GM19455 (cell line): ENCODE measurements at regions not wholly inside any gene's neighbourhood (a gene's known extent, or its start where the extent isn't known, plus 50 kb on each side); places are given as distances from the start of the nearest gene placed in this dataset.

ENCODE experiments used
- ATAC-seq: cut with Tn5 transposase; IDR thresholded peaks from one replicate; pipeline ENCODE4 v1.9.1; 2021; ENCODE audit not compliant: unreplicated experiment

DNA sequence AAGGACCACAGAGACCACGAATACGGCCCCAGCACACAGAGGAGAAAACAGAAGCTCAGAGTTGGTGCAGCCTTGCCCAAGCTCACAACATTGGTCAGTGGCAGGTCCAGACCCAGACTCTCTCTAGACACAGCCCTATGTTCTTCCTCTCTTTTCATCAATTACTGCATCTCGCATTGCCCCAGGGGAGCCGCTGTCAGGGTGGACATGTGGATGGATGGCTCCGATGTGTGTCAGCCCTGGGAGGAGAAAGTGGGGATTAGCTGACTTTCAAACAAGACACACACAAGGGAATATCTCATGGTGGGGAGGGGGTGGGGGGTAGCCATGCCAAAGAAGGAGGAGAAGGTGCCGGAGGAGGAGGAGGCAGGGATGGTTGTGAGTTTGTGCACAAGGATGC is 556.8 kb downstream of the NPHP4 start:
- no peak for ATAC-seq

- ATAC-seq = no peak
Observed at GRCh38 chr1:5432436-5432835, 559.8 kb downstream of the NPHP4 start.

DNA sequence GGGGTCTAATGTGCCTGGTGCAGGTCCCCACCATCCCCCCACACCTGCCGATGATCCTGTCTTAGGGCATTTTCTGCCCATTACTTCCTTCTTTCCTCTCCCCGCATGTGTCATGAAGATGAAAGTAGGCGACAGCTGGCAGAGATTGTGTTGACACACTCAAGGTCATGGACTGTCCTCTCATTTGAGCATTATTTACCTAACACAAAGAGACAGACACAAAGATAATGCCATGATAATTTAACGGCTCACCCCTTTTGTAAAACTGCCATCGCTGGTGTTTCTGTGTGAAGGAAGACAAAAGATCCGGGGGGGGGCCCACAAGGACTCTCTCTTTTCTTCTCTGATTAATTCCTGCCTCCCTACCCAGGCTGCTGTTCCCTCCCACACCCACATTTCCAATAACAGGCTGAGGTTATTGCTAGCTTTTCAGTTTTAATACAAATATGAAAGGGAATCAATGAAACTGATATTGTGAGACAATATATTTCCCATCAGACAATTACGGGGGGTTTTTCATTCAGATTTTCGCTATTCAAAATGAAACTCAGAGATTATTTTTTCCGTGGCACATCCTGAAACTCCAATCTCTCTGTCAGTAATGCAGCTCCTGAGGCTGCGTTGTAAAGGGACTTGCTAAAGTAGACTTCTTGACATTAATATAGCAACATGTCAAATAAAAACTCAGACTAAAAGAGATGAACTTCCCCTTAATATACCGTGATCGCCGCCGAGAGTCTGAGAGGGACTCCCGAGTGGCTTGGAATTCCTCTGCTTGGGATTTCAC is 561.1 kb downstream of the NPHP4 start:
- ATAC-seq = no peak

GRCh38 chr1:5430136-5430535 is 562.1 kb downstream of the NPHP4 start:
- ATAC-seq = no peak

DNA sequence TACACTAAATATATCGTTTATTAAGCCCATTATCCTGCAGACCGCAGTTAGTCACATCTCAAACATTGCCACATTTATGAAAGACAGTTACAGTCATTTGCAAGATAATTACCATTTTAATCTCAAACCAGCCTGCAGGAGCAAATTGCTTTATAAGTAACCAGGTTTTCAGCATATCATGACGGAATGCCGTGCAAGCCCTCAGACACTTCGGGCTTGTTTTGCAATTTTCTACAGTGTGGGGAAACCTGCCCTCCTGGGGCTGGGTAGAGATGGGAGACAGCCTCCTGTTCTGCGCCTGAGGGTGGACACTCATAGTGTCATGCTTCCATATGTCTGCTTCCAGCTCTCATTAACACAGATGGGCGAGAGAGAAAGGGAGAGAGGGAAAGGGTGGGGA is 563.9 kb downstream of the NPHP4 start:
- ATAC-seq = no peak

GRCh38 chr1:5427026-5427613 is 565.1 kb downstream of the NPHP4 start:
- ATAC-seq = no peak

GRCh38 chr1:5424802-5425703 is 567.2 kb downstream of the NPHP4 start:
- ATAC-seq = no peak

DNA sequence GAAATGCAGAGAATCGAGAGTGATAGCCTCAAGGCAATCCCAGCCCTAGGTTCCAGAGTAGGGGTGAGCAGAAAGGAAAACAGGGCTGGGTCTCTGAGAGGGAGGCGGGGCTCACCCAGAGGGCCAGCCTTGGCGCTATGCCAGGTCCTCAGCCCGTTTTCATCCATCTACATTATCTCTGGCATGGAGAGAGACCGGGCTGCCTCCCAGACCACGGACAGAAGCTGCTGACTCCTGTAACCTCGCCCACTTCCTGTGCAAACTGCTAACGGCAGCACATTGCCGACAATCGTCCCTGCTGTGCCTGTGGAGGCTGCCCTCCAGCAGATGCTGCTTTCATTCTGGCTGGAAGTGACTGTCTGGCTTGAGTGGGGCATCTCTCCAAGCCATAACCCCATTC is 569.1 kb downstream of the NPHP4 start:
- no peak for ATAC-seq

DNA sequence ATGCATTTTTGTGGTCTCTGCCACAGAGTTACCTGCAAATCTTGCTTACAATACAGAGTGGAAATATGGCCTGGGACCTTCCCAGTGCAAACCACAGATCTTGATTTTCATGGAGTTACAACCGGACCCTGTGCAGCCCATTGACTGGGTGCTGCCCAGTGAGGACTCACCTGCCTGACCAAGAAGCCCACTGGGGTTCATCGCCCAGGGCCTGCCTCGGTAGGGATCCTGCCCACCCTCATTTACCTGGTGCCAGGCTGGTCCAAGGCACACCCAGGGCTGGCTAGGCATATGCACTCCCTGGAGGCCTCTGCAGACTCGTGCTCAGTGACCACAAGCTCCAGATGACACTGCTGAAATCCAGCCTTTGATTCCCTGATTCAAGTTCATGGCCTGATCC is 572.7 kb downstream of the NPHP4 start:
- no peak for ATAC-seq

DNA sequence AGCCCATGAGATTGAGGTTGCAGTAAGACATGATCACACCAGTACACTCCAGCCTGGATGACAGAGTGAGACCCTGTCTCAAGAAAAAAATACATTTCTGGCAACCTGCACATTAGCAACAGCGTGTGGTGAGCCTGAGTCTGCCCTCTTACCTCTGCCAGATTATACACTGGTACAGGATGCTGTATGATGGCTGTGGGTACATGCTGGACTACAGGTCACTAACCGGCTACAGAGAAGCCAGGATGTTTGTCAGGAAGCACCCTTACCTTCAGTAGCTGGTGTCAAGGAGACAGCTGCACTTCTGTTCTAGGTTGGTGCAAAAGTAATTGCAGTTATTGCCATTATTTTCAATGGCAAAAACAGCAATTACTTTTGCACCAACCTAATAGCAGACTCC is 575.7 kb downstream of the NPHP4 start:
- no peak for ATAC-seq

DNA sequence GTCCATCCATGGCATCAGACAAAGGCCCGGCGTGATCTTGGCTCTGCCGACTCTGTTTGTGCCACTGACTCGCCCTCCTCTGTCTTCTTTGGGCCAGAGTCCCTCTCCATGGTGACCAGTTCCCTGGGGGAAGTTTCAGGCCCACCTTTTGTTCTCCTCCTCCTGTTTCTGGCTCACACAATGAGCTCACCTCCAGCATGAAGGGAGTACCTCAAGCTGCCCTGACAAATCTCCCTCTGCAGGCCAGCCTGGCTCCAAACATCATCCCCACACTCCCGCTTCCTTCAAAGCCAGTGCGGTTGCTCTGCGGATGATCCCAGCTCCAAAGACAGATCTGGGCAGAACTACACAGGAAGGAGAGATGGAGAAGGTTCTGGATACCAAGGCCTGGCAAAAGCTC is 576.6 kb downstream of the NPHP4 start:
- no peak for ATAC-seq

DNA sequence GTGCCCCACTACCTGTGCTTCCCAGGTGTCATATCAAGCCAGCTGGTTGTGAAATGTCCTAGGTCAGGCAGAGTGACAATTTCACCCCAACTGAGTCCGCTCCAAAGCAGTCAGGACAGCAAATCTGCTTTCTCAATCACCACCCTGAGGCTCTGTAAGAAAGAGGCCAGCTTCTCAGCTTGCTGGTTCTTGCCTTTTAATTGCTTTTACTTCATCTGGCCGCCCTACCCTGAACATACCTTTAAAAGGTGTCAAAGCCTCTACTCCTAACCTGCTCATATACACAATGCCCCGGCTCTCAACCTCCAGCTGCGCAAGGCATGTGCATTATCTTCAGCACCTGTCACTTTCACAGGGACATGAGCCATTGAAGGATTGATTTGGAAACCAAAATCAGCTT is 581.6 kb downstream of the NPHP4 start:
- ATAC-seq = no peak

GRCh38 chr1:5408401-5408800 is 583.8 kb downstream of the NPHP4 start:
- no peak for ATAC-seq

DNA sequence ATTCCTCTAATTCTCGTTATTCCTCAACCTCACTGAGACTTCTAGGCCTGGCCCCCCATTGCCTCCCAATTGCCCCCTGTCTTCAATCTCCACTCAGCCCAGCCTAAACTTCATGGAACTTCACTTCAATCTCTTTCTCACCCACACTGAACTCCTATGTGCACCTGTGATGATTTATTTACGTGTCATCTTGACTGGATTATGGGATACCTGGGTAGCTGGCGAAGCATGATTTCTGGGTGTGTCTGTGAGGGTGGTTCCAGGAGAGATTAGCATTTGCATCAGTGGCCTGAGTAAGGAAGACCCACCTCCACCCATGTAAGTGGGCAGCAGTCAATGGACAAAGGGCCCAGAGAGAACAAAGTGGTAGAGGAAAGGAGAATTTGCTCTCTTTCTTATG is 587.0 kb downstream of the NPHP4 start:
- ATAC-seq = no peak

DNA sequence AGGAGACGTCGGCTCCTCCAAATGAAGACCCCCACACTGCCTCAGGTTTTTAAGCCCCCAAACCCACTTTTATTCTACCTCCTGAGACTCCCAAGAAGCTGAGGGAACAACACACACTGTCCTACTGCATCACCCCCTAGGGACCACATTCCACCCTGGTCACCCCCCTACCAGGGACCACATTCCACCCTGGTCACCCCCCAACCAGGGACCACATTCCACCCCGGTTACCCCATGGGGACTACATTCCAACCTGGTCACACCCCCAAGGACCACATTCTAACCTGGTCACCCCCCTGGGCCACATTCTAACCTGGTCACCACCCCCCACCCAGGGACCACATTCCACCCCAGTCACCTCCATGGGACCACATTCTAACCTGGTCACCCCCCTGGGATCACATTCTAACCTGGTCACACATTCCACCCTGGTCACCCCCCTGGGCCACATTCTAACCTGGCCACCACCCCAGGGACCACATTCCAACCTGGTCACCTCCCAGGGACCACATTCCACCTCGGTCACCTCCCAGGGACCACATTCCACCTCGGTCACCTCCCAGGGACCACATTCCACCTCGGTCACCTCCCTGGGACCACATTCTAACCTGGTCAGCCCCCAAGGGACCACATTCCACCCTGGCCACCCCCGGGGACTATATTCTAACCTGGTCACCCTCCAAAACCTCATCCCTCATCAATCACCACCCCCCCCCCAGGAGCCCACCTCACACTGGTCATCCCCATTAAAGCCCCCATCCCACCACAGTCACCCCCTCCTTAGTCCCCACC is 587.6 kb downstream of the NPHP4 start:
- no peak for ATAC-seq

GRCh38 chr1:5403935-5404334 is 588.3 kb downstream of the NPHP4 start:
- no peak for ATAC-seq

GRCh38 chr1:5402618-5403017 is 589.6 kb downstream of the NPHP4 start:
- ATAC-seq = no peak

DNA sequence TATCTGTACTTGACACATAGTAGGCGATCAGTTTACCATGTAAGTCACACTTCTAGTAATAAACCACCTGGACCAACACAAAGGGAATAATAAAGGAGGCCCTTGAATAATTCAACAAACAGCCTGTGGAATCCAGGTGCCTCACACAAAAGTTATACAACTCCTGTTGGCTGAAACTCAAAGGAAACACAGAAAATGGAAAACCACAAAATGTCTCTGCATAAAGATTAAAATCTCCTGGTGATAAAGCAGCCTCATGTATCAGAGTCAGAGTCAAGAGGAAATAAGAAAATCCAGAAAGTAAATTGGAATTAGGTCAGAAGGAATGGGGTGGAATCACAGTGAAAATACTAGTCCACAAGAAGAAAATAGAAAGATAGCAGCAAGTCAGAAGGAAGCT is 592.5 kb downstream of the NPHP4 start:
- ATAC-seq = no peak

DNA sequence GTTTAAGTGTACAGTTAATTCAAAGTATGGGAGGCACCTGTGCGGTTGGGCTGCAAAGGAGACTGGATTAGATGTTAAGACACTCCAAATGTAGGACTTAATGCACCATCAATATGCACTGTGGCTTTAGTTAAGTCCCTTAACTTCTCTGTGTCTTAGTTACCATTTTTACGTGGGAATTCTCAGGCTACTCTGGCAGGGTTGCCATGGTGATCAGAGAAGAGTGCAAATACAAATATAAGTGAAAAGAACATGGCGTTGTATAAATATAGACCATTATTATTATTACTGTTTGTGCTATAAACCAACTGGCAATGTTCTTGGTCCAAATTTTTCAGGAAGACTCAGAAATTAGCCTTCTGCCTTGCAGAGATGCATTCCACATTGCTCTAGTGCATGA is 595.6 kb downstream of the NPHP4 start:
- ATAC-seq = no peak

DNA sequence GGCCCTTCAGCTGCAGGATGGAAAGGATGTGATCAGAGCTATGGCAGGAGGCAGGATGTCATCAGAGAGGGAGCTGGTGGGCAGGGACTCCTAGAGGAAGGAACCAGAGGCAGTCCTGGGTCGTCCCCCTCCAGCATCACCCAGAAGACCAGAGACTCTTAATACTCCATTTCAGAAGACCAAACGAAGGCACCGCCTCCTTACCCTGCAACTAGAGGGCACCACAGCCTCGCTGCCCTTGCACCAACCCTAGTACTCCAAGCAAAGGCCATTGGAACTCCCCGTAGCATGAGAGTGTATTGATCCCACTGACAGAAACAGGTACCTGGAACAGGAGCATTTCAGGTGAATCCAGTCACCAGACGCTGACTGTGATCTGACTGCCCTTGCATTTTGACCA is 598.1 kb downstream of the NPHP4 start:
- ATAC-seq = no peak

DNA sequence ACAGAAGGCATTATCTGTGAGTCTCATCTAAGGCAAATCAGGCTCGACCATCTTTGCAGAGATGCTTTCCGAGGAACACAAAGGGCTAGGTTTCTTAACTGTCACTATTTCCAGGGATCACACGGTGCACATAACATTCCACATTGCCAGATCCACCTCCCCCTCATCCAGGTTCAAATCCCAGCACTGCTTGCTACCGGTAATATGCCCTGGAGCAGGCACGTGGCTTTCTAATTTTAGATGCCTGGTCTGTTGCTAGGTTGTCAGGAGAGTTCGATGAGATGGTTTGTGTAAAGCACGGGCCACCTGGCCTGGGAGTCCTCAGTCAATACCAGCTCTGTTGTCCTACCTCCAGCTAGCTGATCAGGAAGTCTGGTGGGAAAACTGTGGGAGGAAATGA is 598.6 kb downstream of the NPHP4 start:
- no peak for ATAC-seq
